ENCODE measurements at regions not wholly inside any gene's neighbourhood (a gene's known extent, or its start where the extent isn't known, plus 50 kb on each side); places are given as distances from the start of the nearest gene placed in this dataset.

DNA sequence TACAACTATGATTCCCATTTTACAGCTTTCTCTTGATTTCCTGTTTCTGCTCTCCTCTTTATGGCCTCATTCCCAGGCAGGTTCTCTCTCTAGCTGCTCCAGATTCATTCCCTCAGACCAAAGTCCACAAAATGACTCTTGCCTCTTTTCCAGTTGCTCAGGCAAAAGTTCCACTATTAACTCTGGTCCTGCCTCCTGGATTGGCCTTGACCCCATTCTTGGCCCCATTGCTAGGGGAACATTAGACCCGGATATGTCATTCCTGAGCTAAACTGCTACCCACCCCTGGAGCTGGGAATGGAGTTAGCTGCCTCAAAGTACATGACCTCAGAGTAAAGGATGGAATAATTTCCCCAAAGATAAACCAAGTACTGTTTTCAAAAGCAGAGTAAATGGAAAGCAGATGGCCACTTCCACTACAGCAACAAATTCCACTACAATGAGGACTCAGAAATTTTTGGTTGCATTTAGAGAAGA is 73.0 kb upstream of the GAP43 start:
- intact Hi-C loops (cut with micrococcal nuclease): no loop called here
- DNase-seq (peak; percentile 38), ATAC-seq (peak; percentile 97)

DNA sequence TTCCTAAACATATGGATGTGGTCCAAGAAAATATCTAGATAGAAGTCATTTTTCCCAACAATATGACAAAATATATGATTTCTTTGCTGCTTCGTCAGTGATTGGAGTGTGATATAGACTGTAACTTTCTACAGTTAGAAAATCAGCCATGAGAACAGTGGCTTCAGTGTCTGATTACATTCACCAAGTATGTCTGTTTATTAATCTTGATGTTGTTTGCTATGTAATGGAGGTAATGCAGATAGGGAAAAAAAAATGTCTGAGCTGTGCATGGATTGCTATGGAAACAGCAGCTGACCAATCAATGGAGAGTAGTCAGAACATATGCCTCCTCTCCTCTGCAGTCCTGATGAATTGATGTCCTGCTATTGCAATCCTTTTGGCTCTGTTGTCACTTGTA is 72.3 kb upstream of the GAP43 start:
- intact Hi-C loops (cut with micrococcal nuclease): no loop called here
- no peak for ATAC-seq
- DNase-seq: no peak

DNA sequence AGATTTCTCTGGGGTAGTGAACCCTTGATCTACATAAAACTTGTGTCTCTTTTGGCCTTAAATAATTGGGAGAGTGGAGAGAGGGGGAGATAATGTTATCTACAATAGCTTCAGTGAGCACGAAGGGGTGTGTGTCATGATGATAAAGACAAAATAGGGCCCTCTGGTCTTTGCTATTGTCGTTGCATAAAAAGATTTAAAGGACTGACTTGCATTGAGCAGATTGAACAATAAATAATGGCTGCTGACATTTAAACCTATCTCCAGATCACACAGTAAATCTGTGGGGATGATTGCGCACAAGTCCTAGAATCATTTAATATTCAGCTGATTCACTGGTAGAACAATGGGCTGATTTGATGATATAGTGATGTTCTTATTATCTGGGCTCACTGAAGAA is 71.3 kb upstream of the GAP43 start:
- no peak for ATAC-seq
- intact Hi-C loops (cut with micrococcal nuclease): no loop called here
- DNase-seq: no peak

DNA sequence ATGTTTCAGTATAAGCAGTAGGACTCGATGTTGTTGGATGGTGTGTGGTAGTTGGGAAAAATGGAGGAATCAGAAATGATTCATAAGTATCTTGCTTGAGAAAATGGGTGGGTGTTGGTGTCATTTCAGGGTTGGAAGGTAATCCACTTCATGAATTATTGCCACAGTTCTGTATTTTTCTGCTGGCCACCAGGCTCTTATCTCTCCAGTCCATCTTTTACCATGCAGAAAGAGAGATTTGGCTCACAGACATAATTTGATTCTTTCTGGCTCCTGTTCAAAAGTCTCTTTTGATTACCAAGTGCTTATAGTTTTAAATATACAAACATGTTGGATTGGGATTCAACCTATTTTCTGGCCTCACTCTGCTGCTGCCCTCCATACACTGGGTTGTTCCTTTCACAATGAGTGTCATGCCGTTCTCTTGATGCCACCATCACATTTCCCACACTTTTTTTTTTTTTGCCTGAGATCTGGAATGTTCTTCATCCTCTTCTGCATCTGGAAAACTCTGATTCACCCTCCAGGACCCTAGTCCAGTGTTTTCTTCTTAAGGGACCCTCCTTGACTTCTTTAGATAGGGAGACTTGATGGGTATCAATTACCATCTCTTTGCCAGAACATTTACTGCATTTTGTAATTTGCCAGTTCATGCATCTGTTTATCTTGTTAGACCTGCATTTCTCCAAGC is 69.4 kb upstream of the GAP43 start:
- intact Hi-C loops (cut with micrococcal nuclease): no loop called here
- ATAC-seq (no peak), DNase-seq (no peak)

DNA sequence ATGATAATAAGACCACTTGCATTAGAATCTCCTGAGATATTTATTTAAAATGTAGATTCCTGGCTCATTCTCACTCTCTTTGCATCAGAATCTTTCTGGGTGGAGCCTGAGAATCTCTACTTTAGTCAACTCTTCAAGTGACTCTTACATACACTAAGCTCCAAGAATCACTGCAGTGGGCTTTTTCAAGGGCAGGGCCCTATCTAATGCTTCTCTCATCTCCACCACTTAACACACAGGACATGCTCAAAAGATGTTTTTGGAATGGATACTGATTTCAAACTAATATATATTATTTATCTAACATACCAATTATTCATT is 68.9 kb upstream of the GAP43 start:
- intact Hi-C loops (cut with micrococcal nuclease): no loop called here
- DNase-seq (no peak), ATAC-seq (no peak)

DNA sequence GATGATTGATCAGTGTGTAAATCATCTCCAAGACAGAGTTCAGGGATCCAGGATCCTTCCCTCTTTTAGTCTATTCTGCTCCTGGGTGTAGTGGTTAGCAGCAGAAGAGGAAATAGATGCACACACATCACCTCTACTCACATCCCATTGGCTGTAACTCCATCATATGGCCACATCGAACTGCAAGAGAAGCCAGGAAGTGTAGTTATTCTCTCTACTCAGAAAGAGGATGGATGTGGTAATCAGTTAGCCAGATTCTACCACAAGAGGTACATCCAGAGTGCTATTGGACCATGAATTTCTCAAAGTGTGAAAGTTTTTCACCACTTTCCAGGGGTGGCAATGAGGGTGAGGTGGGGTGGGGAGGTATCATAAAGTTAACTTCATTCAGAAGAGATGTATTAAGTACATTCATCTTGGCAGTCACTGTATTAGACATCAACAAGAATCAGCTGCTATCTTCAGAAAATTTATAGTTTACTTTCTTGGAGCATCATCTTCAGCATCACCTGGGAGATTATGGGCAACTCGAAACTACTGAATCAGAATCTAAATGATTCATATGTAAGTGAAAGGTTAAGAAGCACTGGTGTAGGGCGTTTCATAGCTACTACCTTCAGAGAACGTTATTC is 60.6 kb upstream of the GAP43 start:
- intact Hi-C loops (cut with micrococcal nuclease): no loop called here
- DNase-seq (no peak), ATAC-seq (no peak)

DNA sequence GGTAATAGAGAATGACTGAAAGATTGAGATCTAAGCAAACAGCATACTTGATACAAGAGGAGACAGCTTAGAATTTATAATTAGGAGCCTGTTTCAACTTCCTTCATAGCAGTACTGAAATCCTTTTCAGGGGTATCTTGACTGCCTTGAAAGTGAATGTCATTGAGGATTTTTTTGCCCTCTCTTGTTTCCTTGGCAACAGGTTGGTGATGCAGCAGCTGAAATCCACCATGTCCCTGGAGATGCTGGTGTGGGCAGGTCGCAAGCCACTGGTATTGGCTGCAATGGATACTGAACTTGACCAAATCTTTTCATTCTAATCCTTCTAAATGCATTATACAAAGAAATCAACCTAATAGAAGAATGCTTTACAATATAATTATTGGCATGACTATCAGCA is 59.3 kb upstream of the GAP43 start:
- intact Hi-C loops (cut with micrococcal nuclease): no loop called here
- DNase-seq (no peak), ATAC-seq (no peak)

DNA sequence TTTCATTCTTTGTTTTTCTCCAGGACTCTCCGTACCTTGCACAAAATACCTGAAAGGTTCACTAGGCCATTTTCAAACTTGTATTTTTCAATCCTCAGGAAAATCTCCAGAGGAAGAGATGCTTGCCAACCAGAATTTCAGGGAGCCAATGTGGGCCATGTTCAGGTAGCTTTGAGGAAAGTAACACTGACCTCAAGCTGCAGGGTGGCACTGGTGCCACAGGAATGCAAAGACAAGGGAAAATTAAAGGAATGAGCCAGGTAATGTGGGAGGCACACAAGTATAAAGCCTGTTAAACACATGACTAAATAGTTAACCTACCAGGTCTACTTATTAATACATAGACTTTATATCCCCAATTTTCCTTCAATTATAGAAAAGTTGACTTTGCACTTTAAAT is 51.9 kb upstream of the GAP43 start:
- intact Hi-C loops (cut with micrococcal nuclease): loop anchor here (10.0 kb wide), 1 partner anchor 357 kb away; no protein-coding TSS in a partner anchor
- DNase-seq (peak; percentile 14), ATAC-seq (peak; percentile 32)

All from left ventricle myocardium superior (tissue), 1 donor.